Neural progenitor cell (in vitro differentiated cells): ENCODE measurements at regions not wholly inside any gene's neighbourhood (a gene's known extent, or its start where the extent isn't known, plus 50 kb on each side); places are given as distances from the start of the nearest gene placed in this dataset.

Source experiments
- CTCF ChIP-seq: fragments of 200-600 bp; sonication (generic); IDR thresholded peaks from 2 replicates; pipeline ENCODE4 v1.5.1; 2017; ENCODE audit warnings: antibody characterized with exemption, mild to moderate bottlenecking
- EZH2 ChIP-seq: fragments of 200-600 bp; sonication (generic); IDR thresholded peaks from 2 replicates; pipeline ENCODE4 v1.6.1; 2017; ENCODE audit warnings: antibody characterized with exemption, mild to moderate bottlenecking, moderate library complexity
- EZH2phosphoT487 ChIP-seq: fragments of 200-600 bp; sonication (generic); IDR thresholded peaks from 2 replicates; pipeline ENCODE4 v1.6.1; 2017; ENCODE audit warnings: antibody characterized with exemption

GRCh38 chr18:65620076-65620696 lies 130.6 kb upstream of the CDH7 start:
- TF ChIP-seq EZH2phosphoT487, result no peak
- TF ChIP-seq CTCF, result no peak
- no peak for TF ChIP-seq EZH2
